Activated T-cell treated with anti-CD3 and anti-CD28 coated beads for 1 hour (primary cell): ENCODE measurements at regions not wholly inside any gene's neighbourhood (a gene's known extent, or its start where the extent isn't known, plus 50 kb on each side); places are given as distances from the start of the nearest gene placed in this dataset.

ENCODE experiments used
- DNase-seq: peaks from one replicate; pipeline ENCODE4 v3.0.0-alpha.2; 2020; ENCODE audit warnings: low read depth

GRCh38 chr2:160917850-160918249 is 242.4 kb upstream of the TANK start:
- no peak for DNase-seq

- DNase-seq, result no peak
These were observed 242.0 kb upstream of the TANK start for GRCh38 chr2:160918258-160918657.

GRCh38 chr2:160918906-160919503 is 241.2 kb upstream of the TANK start:
- DNase-seq, result peak; percentile 2

- no peak for DNase-seq
These were observed 240.2 kb upstream of the TANK start for GRCh38 chr2:160920061-160920460.

- no peak for DNase-seq
These were observed 239.4 kb upstream of the TANK start for GRCh38 chr2:160920791-160921303.

GRCh38 chr2:160921386-160921964 is 238.8 kb upstream of the TANK start:
- DNase-seq, result no peak

- DNase-seq, result no peak
These were observed 235.3 kb upstream of the TANK start for GRCh38 chr2:160924936-160925353.

- no peak for DNase-seq
These were observed 234.3 kb upstream of the TANK start for GRCh38 chr2:160925956-160926355.

- DNase-seq, result no peak
These were observed 232.9 kb upstream of the TANK start for GRCh38 chr2:160927324-160927723.

GRCh38 chr2:160928854-160929301 is 231.3 kb upstream of the TANK start:
- DNase-seq, result no peak

- DNase-seq, result no peak
These were observed 228.7 kb upstream of the TANK start for GRCh38 chr2:160931531-160931930.

- DNase-seq, result no peak
These were observed 227.3 kb upstream of the TANK start for GRCh38 chr2:160932960-160933359.

GRCh38 chr2:160934263-160934662 is 226.0 kb upstream of the TANK start:
- no peak for DNase-seq

- DNase-seq, result no peak
These were observed 225.2 kb upstream of the TANK start for GRCh38 chr2:160934991-160935390.

GRCh38 chr2:160936044-160936806 is 224.0 kb upstream of the TANK start:
- no peak for DNase-seq

GRCh38 chr2:160940271-160940670 is 220.0 kb upstream of the TANK start:
- no peak for DNase-seq

GRCh38 chr2:160940699-160941098 is 219.5 kb upstream of the TANK start:
- DNase-seq, result no peak

- DNase-seq, result no peak
These were observed 218.9 kb upstream of the TANK start for GRCh38 chr2:160941290-160941846.

- DNase-seq, result no peak
These were observed 217.6 kb upstream of the TANK start for GRCh38 chr2:160942476-160943142.

GRCh38 chr2:160943414-160943813 is 216.8 kb upstream of the TANK start:
- no peak for DNase-seq

- no peak for DNase-seq
These were observed 207.6 kb upstream of the TANK start for GRCh38 chr2:160952464-160953254.
